H1 (cell line): ENCODE measurements at regions not wholly inside any gene's neighbourhood (a gene's known extent, or its start where the extent isn't known, plus 50 kb on each side); places are given as distances from the start of the nearest gene placed in this dataset.

Source experiments
- ASH2L ChIP-seq: fragments of 200-600, 300-600 bp; sonication (generic); IDR thresholded peaks from one replicate; pipeline ENCODE4 v1.7.1; 2017; ENCODE audit warnings: low read length
- CBX5 ChIP-seq: fragments of 300-800, 300-1000 bp; sonication (generic); IDR thresholded peaks from 2 replicates; pipeline ENCODE4 v1.7.1; 2016; ENCODE audit warnings: antibody characterized with exemption, low read length, low read depth
- FOSL1 ChIP-seq: IDR thresholded peaks from 2 replicates; pipeline ENCODE4 v1.6.1; 2011; ENCODE audit warnings: mild to moderate bottlenecking, low read depth, low read length, moderate library complexity; ENCODE audit not compliant: insufficient read depth
- GABPA ChIP-seq: IDR thresholded peaks from 2 replicates; pipeline ENCODE4 v1.6.1; 2011; ENCODE audit warnings: mild to moderate bottlenecking, low read length, moderate library complexity, borderline replicate concordance; ENCODE audit not compliant: insufficient read depth
- HDAC2 ChIP-seq, 2 experiments: fragments of 300-600 bp in 1 of 2; sonication (generic) in 1 of 2; IDR thresholded peaks; 2 replicates each; pipeline ENCODE4 v1.6.1; 2011 to 2012; ENCODE audit warnings: low read depth in 2 of 2, low read length in 2 of 2, mild to moderate bottlenecking in 2 of 2, moderate library complexity in 2 of 2, borderline replicate concordance in 1 of 2, inconsistent platforms in 1 of 2
- PHF8 ChIP-seq: fragments of 200-600 bp; sonication (generic); conservative IDR thresholded peaks from 2 replicates; pipeline ENCODE4 v1.7.1; 2012; ENCODE audit warnings: low read depth, mild to moderate bottlenecking, inconsistent platforms, low read length, moderate library complexity
- SP1 ChIP-seq: IDR thresholded peaks from 2 replicates; pipeline ENCODE4 v1.6.1; 2011; ENCODE audit warnings: low read depth, low read length
- ZNF274 ChIP-seq: IDR thresholded peaks from 2 replicates; pipeline ENCODE4 v1.7.0; 2012; ENCODE audit warnings: low read length, borderline replicate concordance; ENCODE audit errors: extremely low read depth
- TF ChIP-seq, protein P1 (sequence below): IDR thresholded peaks from 2 replicates; pipeline ENCODE4 v1.6.1; 2012; ENCODE audit warnings: low read length, inconsistent platforms

DNA sequence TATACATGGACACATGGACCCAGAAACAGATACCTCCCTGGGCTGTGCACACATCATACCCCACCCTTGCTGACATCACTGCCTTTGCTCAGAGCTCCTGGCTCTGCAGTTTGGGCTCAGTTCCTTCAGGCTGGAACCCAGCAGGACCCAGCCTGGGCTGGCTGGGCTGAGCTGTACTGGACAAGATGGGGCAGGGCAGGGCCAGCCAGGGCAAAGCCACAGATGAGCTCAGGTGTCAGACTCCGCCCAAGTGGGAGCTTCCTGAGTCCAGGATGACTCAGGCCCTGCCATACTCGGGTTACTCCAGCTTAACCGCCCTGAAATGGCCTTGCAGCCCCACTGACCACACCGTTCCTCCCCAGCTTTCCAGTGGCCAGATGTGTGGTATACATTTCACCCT is 284.9 kb downstream of the OSR1 start (continued):
- no peak for TF ChIP-seq GABPA
- no peak for TF ChIP-seq HDAC2 (IDR thresholded peaks at IDR 0.05; ENCODE audit: borderline replicate concordance in 1 of 2, low read depth in 2 of 2, low read length in 2 of 2)
- no peak for TF ChIP-seq CBX5
- no peak for TF ChIP-seq FOSL1
- no peak for TF ChIP-seq SP1
- no peak for TF ChIP-seq ASH2L
- TF ChIP-seq ZNF274, result no peak
- TF ChIP-seq PHF8, result no peak
- TF ChIP-seq, protein P1, sequence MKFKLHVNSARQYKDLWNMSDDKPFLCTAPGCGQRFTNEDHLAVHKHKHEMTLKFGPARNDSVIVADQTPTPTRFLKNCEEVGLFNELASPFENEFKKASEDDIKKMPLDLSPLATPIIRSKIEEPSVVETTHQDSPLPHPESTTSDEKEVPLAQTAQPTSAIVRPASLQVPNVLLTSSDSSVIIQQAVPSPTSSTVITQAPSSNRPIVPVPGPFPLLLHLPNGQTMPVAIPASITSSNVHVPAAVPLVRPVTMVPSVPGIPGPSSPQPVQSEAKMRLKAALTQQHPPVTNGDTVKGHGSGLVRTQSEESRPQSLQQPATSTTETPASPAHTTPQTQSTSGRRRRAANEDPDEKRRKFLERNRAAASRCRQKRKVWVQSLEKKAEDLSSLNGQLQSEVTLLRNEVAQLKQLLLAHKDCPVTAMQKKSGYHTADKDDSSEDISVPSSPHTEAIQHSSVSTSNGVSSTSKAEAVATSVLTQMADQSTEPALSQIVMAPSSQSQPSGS, result no peak
